H1 (cell line): ENCODE measurements at regions not wholly inside any gene's neighbourhood (a gene's known extent, or its start where the extent isn't known, plus 50 kb on each side); places are given as distances from the start of the nearest gene placed in this dataset.

Experiments
- CTCF ChIA-PET: fragments of 300-600 bp; sonication (Branson Sonifier 250); formaldehyde crosslinking; loops from one replicate; lab custom pipeline; 2021; ENCODE audit not compliant: partially characterized antibody; lab: Charles Lee
- POLR2A ChIA-PET: fragments of 300-600 bp; sonication (Branson Sonifier 250); formaldehyde crosslinking; loops from one replicate; lab custom pipeline; 2021; ENCODE audit warnings: inconsistent platforms; ENCODE audit not compliant: partially characterized antibody; lab: Charles Lee
- DNase-seq, 2 experiments: peaks; one replicate each; pipeline versions ENCODE4 v3.0.0 to v3.0.0-alpha.2; 2010 to 2022; ENCODE audit warnings: low spot score in 2 of 2, low read depth in 1 of 2, mixed read lengths in 1 of 2
- FAIRE-seq: peaks from 2 replicates; lab custom pipeline; 2011; peaks lifted over from hg19 to GRCh38; lab: Jason Lieb, UNC
- H2AFZ ChIP-seq: 2 replicates; pipeline ENCODE4 v1.8.1; 2012; ENCODE audit warnings: low read length, inconsistent platforms
- H2AK5ac ChIP-seq: 2 replicates; pipeline ENCODE4 v1.6.1; 2013; ENCODE audit warnings: low read depth, low read length
- H2BK120ac ChIP-seq: replicated peaks from 2 replicates; pipeline ENCODE3; 2013; ENCODE audit warnings: low read depth, low read length, inconsistent platforms
- H2BK12ac ChIP-seq: 2 replicates; pipeline ENCODE4 v1.6.1; 2013; ENCODE audit warnings: low read depth, low read length
- H2BK15ac ChIP-seq: 2 replicates; pipeline ENCODE4 v1.6.1; 2013; ENCODE audit warnings: low read length
- H2BK20ac ChIP-seq: 2 replicates; pipeline ENCODE4 v1.6.1; 2013; ENCODE audit warnings: low read length
- H2BK5ac ChIP-seq: 2 replicates; pipeline ENCODE4 v1.6.1; 2013; ENCODE audit warnings: low read depth, low read length
- H3K14ac ChIP-seq: 2 replicates; pipeline ENCODE4 v1.6.1; 2013; ENCODE audit warnings: inconsistent platforms; ENCODE audit not compliant: insufficient read length
- H3K18ac ChIP-seq: 2 replicates; pipeline ENCODE4 v1.6.1; 2013; ENCODE audit warnings: low read length; ENCODE audit errors: extremely low read depth
- H3K23ac ChIP-seq: 2 replicates; pipeline ENCODE4 v1.6.1; 2013; ENCODE audit warnings: inconsistent platforms; ENCODE audit not compliant: insufficient read length
- H3K23me2 ChIP-seq: 2 replicates; pipeline ENCODE4 v1.6.1; 2013; ENCODE audit warnings: low read depth, low read length
- H3K27ac ChIP-seq: 2 replicates; pipeline ENCODE4 v1.6.1; 2011; ENCODE audit warnings: low read depth, low read length, inconsistent platforms
- H3K27me3 ChIP-seq, 4 experiments: replicated peaks in 1 of 4; 1 replicate in 1 of 4; 2 replicates in 3 of 4; pipeline versions ENCODE4 v1.6.1 to v1.8.1; 2011 to 2013; ENCODE audit warnings: low read length in 3 of 4, mild to moderate bottlenecking in 3 of 4, inconsistent platforms in 2 of 4, mixed read lengths in 2 of 4, moderate library complexity in 1 of 4; ENCODE audit not compliant: control insufficient read depth in 3 of 4, insufficient read depth in 3 of 4; ENCODE audit errors: extremely low read depth in 1 of 4
- H3K36me3 ChIP-seq, 4 experiments: 2 replicates each; pipeline versions ENCODE4 v1.6.1 to v1.8.1; 2011 to 2013; ENCODE audit warnings: mild to moderate bottlenecking in 4 of 4, low read length in 3 of 4, moderate library complexity in 2 of 4, control low read depth in 1 of 4, inconsistent platforms in 1 of 4; ENCODE audit not compliant: insufficient read depth in 4 of 4, control insufficient read depth in 2 of 4
- H3K4ac ChIP-seq: replicated peaks from 2 replicates; pipeline ENCODE3; 2013; ENCODE audit warnings: low read length, low read depth, mixed read lengths, inconsistent platforms; ENCODE audit not compliant: insufficient read length
- H3K4me1 ChIP-seq, 4 experiments: replicated peaks in 1 of 4; 1 replicate in 1 of 4; 2 replicates in 3 of 4; pipeline versions ENCODE4 v1.6.1 to v1.8.1; 2011 to 2013; ENCODE audit warnings: low read length in 3 of 4, inconsistent platforms in 2 of 4, mixed read lengths in 1 of 4; ENCODE audit not compliant: insufficient read depth in 4 of 4, control insufficient read depth in 3 of 4
- H3K4me2 ChIP-seq, 2 experiments: 2 replicates each; pipeline versions ENCODE4 v1.6.1 to v1.8.1; 2011 to 2013; ENCODE audit warnings: low read depth in 2 of 2, low read length in 2 of 2, control low read depth in 1 of 2, inconsistent platforms in 1 of 2, mild to moderate bottlenecking in 1 of 2; ENCODE audit not compliant: insufficient read depth in 1 of 2
- H3K4me3 ChIP-seq, 4 experiments: fragments of 200-600, 300-600 bp in 1 of 4; sonication (generic), shearing (Covaris generic), sonication (Bioruptor Twin) in 1 of 4; 2 replicates each; pipeline versions ENCODE4 v1.5.1 to v1.8.1; 2011 to 2016; ENCODE audit warnings: low read length in 4 of 4, low read depth in 3 of 4, control low read depth in 2 of 4, inconsistent platforms in 2 of 4, mild to moderate bottlenecking in 2 of 4, mixed read lengths in 1 of 4, moderate library complexity in 1 of 4; ENCODE audit not compliant: insufficient read depth in 2 of 4; ENCODE audit errors: extremely low read depth in 1 of 4
- H3K56ac ChIP-seq: replicated peaks from 2 replicates; pipeline ENCODE3; 2013; ENCODE audit warnings: low read depth, mild to moderate bottlenecking, mixed read lengths, low read length, inconsistent platforms; ENCODE audit not compliant: insufficient read length
- H3K79me1 ChIP-seq: 2 replicates; pipeline ENCODE4 v1.6.1; 2013; ENCODE audit warnings: low read depth, low read length, control low read depth
- H3K79me2 ChIP-seq, 2 experiments: 2 replicates each; pipeline versions ENCODE4 v1.6.1 to v1.8.1; 2012 to 2013; ENCODE audit warnings: low read length in 2 of 2, mild to moderate bottlenecking in 2 of 2, inconsistent platforms in 1 of 2; ENCODE audit not compliant: insufficient read depth in 2 of 2, control insufficient read depth in 1 of 2
- H3K9ac ChIP-seq, 4 experiments: replicated peaks in 1 of 4; 1 replicate in 1 of 4; 2 replicates in 3 of 4; pipeline versions ENCODE4 v1.6.1 to v1.8.1; 2011 to 2013; ENCODE audit warnings: low read depth in 3 of 4, low read length in 3 of 4, control low read depth in 2 of 4, mild to moderate bottlenecking in 2 of 4, moderate library complexity in 2 of 4, inconsistent platforms in 1 of 4; ENCODE audit errors: extremely low read depth in 1 of 4
- H3K9me3 ChIP-seq, 2 experiments: 2 replicates each; pipeline versions ENCODE4 v1.6.1 to v1.8.1; 2012 to 2013; ENCODE audit warnings: mild to moderate bottlenecking in 2 of 2, moderate library complexity in 2 of 2, control low read depth in 1 of 2, inconsistent platforms in 1 of 2, low read depth in 1 of 2, low read length in 1 of 2, mixed read lengths in 1 of 2; ENCODE audit not compliant: insufficient read depth in 2 of 2
- H4K20me1 ChIP-seq, 2 experiments: replicated peaks in 1 of 2; 2 replicates each; pipeline versions ENCODE3 to v1.8.1; 2011 to 2013; ENCODE audit warnings: inconsistent platforms in 2 of 2, low read length in 2 of 2, mild to moderate bottlenecking in 1 of 2; ENCODE audit not compliant: insufficient read depth in 2 of 2, control insufficient read depth in 1 of 2
- H4K5ac ChIP-seq: 2 replicates; pipeline ENCODE4 v1.6.1; 2013; ENCODE audit warnings: low read length, low read depth, mixed read lengths, inconsistent platforms; ENCODE audit not compliant: insufficient read length
- H4K8ac ChIP-seq: 2 replicates; pipeline ENCODE4 v1.8.0; 2013; ENCODE audit warnings: mild to moderate bottlenecking, moderate library complexity, low read length, inconsistent platforms; ENCODE audit not compliant: insufficient read depth; ENCODE audit errors: extremely low read depth
- H4K91ac ChIP-seq: replicated peaks from 2 replicates; pipeline ENCODE3; 2013; ENCODE audit warnings: low read length, mixed read lengths, inconsistent platforms; ENCODE audit not compliant: insufficient read length
- CBX8 ChIP-seq: fragments of 300-800, 300-1000 bp; sonication (generic); IDR thresholded peaks from 2 replicates; pipeline ENCODE4 v1.7.1; 2016; ENCODE audit warnings: low read depth, low read length, borderline replicate concordance
- CEBPB ChIP-seq: IDR thresholded peaks from 2 replicates; pipeline ENCODE4 v1.6.1; 2012; ENCODE audit warnings: low read depth, low read length
- CREB1 ChIP-seq: IDR thresholded peaks from 2 replicates; pipeline ENCODE4 v1.6.1; 2012; ENCODE audit warnings: inconsistent platforms
- GABPA ChIP-seq: IDR thresholded peaks from 2 replicates; pipeline ENCODE4 v1.6.1; 2011; ENCODE audit warnings: mild to moderate bottlenecking, low read length, moderate library complexity, borderline replicate concordance; ENCODE audit not compliant: insufficient read depth
- HDAC2 ChIP-seq, 2 experiments: fragments of 300-600 bp in 1 of 2; sonication (generic) in 1 of 2; IDR thresholded peaks; 2 replicates each; pipeline ENCODE4 v1.6.1; 2011 to 2012; ENCODE audit warnings: low read depth in 2 of 2, low read length in 2 of 2, mild to moderate bottlenecking in 2 of 2, moderate library complexity in 2 of 2, borderline replicate concordance in 1 of 2, inconsistent platforms in 1 of 2
- HDAC6 ChIP-seq: IDR thresholded peaks from one replicate; pipeline ENCODE4 v1.7.1; 2012; ENCODE audit warnings: low read depth, mild to moderate bottlenecking, inconsistent platforms, low read length, moderate library complexity
- POU5F1 ChIP-seq: IDR thresholded peaks from 2 replicates; pipeline ENCODE4 v1.6.1; 2011; ENCODE audit warnings: low read depth, mild to moderate bottlenecking, low read length, moderate library complexity
- RNF2 ChIP-seq: fragments of 200-900, 300-1000 bp; sonication (generic); IDR thresholded peaks from 2 replicates; pipeline ENCODE4 v1.7.1; 2016; ENCODE audit warnings: borderline replicate concordance, low read depth, mild to moderate bottlenecking, antibody characterized with exemption, low read length; ENCODE audit not compliant: poor library complexity, severe bottlenecking; ENCODE audit errors: missing control alignments
- SIX5 ChIP-seq: IDR thresholded peaks from 2 replicates; pipeline ENCODE4 v1.6.1; 2011; ENCODE audit warnings: mild to moderate bottlenecking, low read depth, low read length
- SP1 ChIP-seq: IDR thresholded peaks from 2 replicates; pipeline ENCODE4 v1.6.1; 2011; ENCODE audit warnings: low read depth, low read length
- SP2 ChIP-seq: IDR thresholded peaks from 2 replicates; pipeline ENCODE4 v1.6.1; 2012; ENCODE audit warnings: mild to moderate bottlenecking, low read length, inconsistent platforms
- SP4 ChIP-seq: IDR thresholded peaks from 2 replicates; pipeline ENCODE4 v1.6.1; 2012; ENCODE audit warnings: low read length, inconsistent platforms
- SRF ChIP-seq: IDR thresholded peaks from 2 replicates; pipeline ENCODE4 v1.6.1; 2011; ENCODE audit warnings: mild to moderate bottlenecking, low read depth, low read length, moderate library complexity
- TCF12 ChIP-seq: IDR thresholded peaks from 2 replicates; pipeline ENCODE4 v1.6.1; 2011; ENCODE audit warnings: low read depth, mild to moderate bottlenecking, low read length
- WGBS, 2 experiments: shearing (Covaris generic) in 1 of 2; methylation state at CpG; one replicate each; pipeline versions ENCODE4 v1.1.6 to v1.1.7; 2013 to 2015; ENCODE audit warnings: low lambda C conversion rate in 2 of 2, mixed read lengths in 2 of 2, inconsistent platforms in 1 of 2, low coverage in 1 of 2, missing lambda C conversion rate in 1 of 2; ENCODE audit not compliant: insufficient replicate concordance in 2 of 2, insufficient coverage in 1 of 2, insufficient read length in 1 of 2; ENCODE audit errors: extremely low coverage in 1 of 2, missing lambda C conversion rate in 1 of 2; 5-methylcytosine and 5-hydroxymethylcytosine counted together
- TF ChIP-seq, protein P1 (sequence below): IDR thresholded peaks from 2 replicates; pipeline ENCODE4 v1.6.1; 2011; ENCODE audit warnings: low read depth, mild to moderate bottlenecking, low read length; ENCODE audit not compliant: insufficient read depth

DNA sequence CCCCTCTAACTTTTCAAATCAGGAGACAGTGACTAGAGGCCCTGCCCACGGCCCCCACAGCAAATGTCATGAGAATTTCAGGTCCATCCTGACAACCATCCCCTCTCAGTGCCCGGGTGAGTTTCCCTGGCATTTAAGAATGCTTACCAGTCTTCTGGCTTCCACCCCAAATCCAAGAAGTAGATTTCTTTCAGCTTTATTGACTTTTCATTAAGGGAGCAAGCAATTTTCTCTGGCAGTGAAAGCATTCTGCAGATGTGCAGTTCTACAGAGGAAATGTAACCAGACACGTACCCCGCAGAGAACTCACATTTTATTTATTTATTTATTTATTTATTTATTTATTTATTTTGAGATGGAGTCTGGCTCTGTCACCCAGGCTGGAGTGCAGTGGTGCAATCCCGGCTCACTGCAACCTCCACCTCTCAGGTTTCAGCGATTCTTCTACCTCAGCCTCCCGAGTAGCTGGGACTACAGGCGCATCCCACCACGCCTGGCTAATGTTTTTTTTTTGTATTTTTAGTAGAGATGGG is 120.9 kb upstream of the KCTD7 start:
- ChIA-PET CTCF (no interaction called here), POLR2A (no interaction called here)
- H4K5ac ChIP-seq: no peak overlapping the region
- no peak overlapping the region for H2BK20ac ChIP-seq
- H3K23me2 ChIP-seq: no peaks in the 10 kb centered on the region; the same call in 1 of the 2 replicates
- H3K36me3 ChIP-seq: no peaks in the 10 kb centered on the region
- H3K27me3 ChIP-seq: no peaks in the 10 kb centered on the region
- no peak overlapping the region for H3K4me2 ChIP-seq
- no peaks in the 10 kb centered on the region for H3K79me1 ChIP-seq
- no peak overlapping the region for H2BK5ac ChIP-seq
- no peak overlapping the region for H3K9ac ChIP-seq
- no peak overlapping the region for H2AFZ ChIP-seq
- no peak overlapping the region for H2BK120ac ChIP-seq
- no peaks in the 10 kb centered on the region for H4K20me1 ChIP-seq
- no peak for FAIRE-seq
- H4K91ac ChIP-seq: no peak overlapping the region
- no peak overlapping the region for H3K27ac ChIP-seq
- H3K4ac ChIP-seq: no peak overlapping the region
- H3K4me1 ChIP-seq: no peaks in the 10 kb centered on the region
- H2AK5ac ChIP-seq: no peak overlapping the region
- no peak overlapping the region for H3K56ac ChIP-seq
- H3K18ac ChIP-seq: no peak overlapping the region
- H2BK15ac ChIP-seq: no peak overlapping the region
- no peak overlapping the region for H2BK12ac ChIP-seq
- no peak for DNase-seq
- H4K8ac ChIP-seq: no peak overlapping the region
- WGBS, 2 experiments: 91% methylated on average over 9 of the region's 9 CpGs; no CpG with 5 or more reads in 1 of the 2 experiments
- no peaks in the 10 kb centered on the region for H3K79me2 ChIP-seq
- no peak overlapping the region for H3K23ac ChIP-seq
- no peaks in the 10 kb centered on the region; a peak in 1 of 4 replicates for H3K9me3 ChIP-seq
- no peak overlapping the region for H3K4me3 ChIP-seq
- H3K14ac ChIP-seq: no peak overlapping the region
- no peak for TF ChIP-seq HDAC2 (IDR thresholded peaks at IDR 0.05; ENCODE audit: borderline replicate concordance in 1 of 2, low read depth in 2 of 2, low read length in 2 of 2)
- TF ChIP-seq SP1: no peak
- no peak for TF ChIP-seq SIX5
- TF ChIP-seq SP4: no peak
- TF ChIP-seq RNF2: no peak
- TF ChIP-seq, protein P1, sequence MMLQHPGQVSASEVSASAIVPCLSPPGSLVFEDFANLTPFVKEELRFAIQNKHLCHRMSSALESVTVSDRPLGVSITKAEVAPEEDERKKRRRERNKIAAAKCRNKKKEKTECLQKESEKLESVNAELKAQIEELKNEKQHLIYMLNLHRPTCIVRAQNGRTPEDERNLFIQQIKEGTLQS: no peak
- no peak for TF ChIP-seq SRF
- TF ChIP-seq TCF12: no peak
- no peak for TF ChIP-seq CBX8
- no peak for TF ChIP-seq CEBPB
- no peak for TF ChIP-seq GABPA
- TF ChIP-seq HDAC6: no peak
- TF ChIP-seq POU5F1: no peak
- TF ChIP-seq CREB1: no peak
- no peak for TF ChIP-seq SP2
